GM23338 (cell line): ENCODE measurements at regions not wholly inside any gene's neighbourhood (a gene's known extent, or its start where the extent isn't known, plus 50 kb on each side); places are given as distances from the start of the nearest gene placed in this dataset.

Experiments used
- ATAC-seq: fragments of 200-7000 bp; cut with Tn5 transposase; 3 replicates; pipeline ENCODE4 v1.9.1; 2020
- DNase-seq: peaks from one replicate; pipeline ENCODE4 v3.0.0-alpha.2; 2015; ENCODE audit warnings: low spot score
- H2AFZ ChIP-seq: fragments of 200-600 bp; sonication (generic); 2 replicates; pipeline ENCODE4 v1.8.0; 2016; ENCODE audit warnings: antibody characterized with exemption, mild to moderate bottlenecking, moderate library complexity
- H3F3A ChIP-seq: fragments of 200-600 bp; sonication (generic); replicated peaks from 2 replicates; pipeline ENCODE4 v1.8.0; 2017; ENCODE audit warnings: antibody characterized with exemption, mixed run types, low read depth
- H3K27ac ChIP-seq: fragments of 200-600 bp; sonication (generic); 2 replicates; pipeline ENCODE4 v1.6.1; 2016; ENCODE audit warnings: low read depth
- H3K27me3 ChIP-seq: fragments of 200-600 bp; sonication (generic); 2 replicates; pipeline ENCODE4 v1.8.0; 2016; ENCODE audit warnings: mild to moderate bottlenecking, mixed run types, moderate library complexity; ENCODE audit not compliant: insufficient read depth
- H3K36me3 ChIP-seq: fragments of 200-600 bp; sonication (generic); 2 replicates; pipeline ENCODE4 v1.8.0; 2016; ENCODE audit warnings: mild to moderate bottlenecking; ENCODE audit not compliant: insufficient read depth
- H3K4me1 ChIP-seq: fragments of 200-600 bp; sonication (generic); 2 replicates; pipeline ENCODE4 v1.8.0; 2016; ENCODE audit warnings: mild to moderate bottlenecking, moderate library complexity; ENCODE audit not compliant: insufficient read depth
- H3K4me2 ChIP-seq: fragments of 200-600 bp; sonication (generic); 2 replicates; pipeline ENCODE4 v1.7.1; 2017; ENCODE audit warnings: mixed run types
- H3K4me3 ChIP-seq: fragments of 200-600 bp; sonication (generic); 2 replicates; pipeline ENCODE4 v1.6.1; 2016; ENCODE audit warnings: mixed run types
- H3K79me2 ChIP-seq: fragments of 200-600 bp; sonication (generic); replicated peaks from 2 replicates; pipeline ENCODE4 v1.8.0; 2017; ENCODE audit warnings: mild to moderate bottlenecking; ENCODE audit not compliant: insufficient read depth
- H3K9me2 ChIP-seq: fragments of 200-600 bp; sonication (generic); 2 replicates; pipeline ENCODE4 v1.8.0; 2017; ENCODE audit not compliant: insufficient read depth
- H4K20me1 ChIP-seq: fragments of 200-600 bp; sonication (generic); replicated peaks from 2 replicates; pipeline ENCODE4 v1.8.0; 2017; ENCODE audit warnings: mild to moderate bottlenecking; ENCODE audit not compliant: insufficient read depth
- H3K27ac Mint-ChIP-seq: 2 replicates; pipeline ENCODE4 v1.8.0; 2020; ENCODE audit warnings: inconsistent platforms, mild to moderate bottlenecking, moderate library complexity, mixed read lengths
- H3K27me3 Mint-ChIP-seq: 3 replicates; pipeline ENCODE4 v1.8.0; 2022; ENCODE audit warnings: low read depth, mild to moderate bottlenecking, moderate library complexity, mixed read lengths, inconsistent platforms; ENCODE audit not compliant: insufficient read depth, poor library complexity
- H3K36me3 Mint-ChIP-seq: 3 replicates; pipeline ENCODE4 v1.8.0; 2021; ENCODE audit warnings: low read depth, mild to moderate bottlenecking, inconsistent platforms, moderate library complexity, mixed read lengths
- H3K4me1 Mint-ChIP-seq: 3 replicates; pipeline ENCODE4 v1.8.0; 2020; ENCODE audit warnings: mild to moderate bottlenecking, inconsistent platforms, mixed read lengths
- H3K4me3 Mint-ChIP-seq: 3 replicates; pipeline ENCODE4 v1.8.0; 2021; ENCODE audit warnings: moderate library complexity, mild to moderate bottlenecking, inconsistent platforms, mixed read lengths
- H3K9me3 Mint-ChIP-seq: 3 replicates; pipeline ENCODE4 v1.8.0; 2020; ENCODE audit warnings: moderate library complexity, mild to moderate bottlenecking, inconsistent platforms, mixed read lengths
- CREB1 ChIP-seq: fragments of 250-450 bp; sonication (Bioruptor Pico); IDR thresholded peaks from 2 replicates; pipeline ENCODE4 v1.5.0; 2020; ENCODE audit warnings: low read depth, mild to moderate bottlenecking, moderate library complexity
- EZH2 ChIP-seq: fragments of 200-600 bp; sonication (generic); IDR thresholded peaks from one replicate; pipeline ENCODE4 v1.8.0; 2017; ENCODE audit warnings: antibody characterized with exemption, mild to moderate bottlenecking, low read depth; ENCODE audit not compliant: unreplicated experiment
- EZH2phosphoT487 ChIP-seq: fragments of 200-600 bp; sonication (generic); IDR thresholded peaks from one replicate; pipeline ENCODE4 v1.8.1; 2018; ENCODE audit warnings: antibody characterized with exemption; ENCODE audit not compliant: unreplicated experiment
- JUNB ChIP-seq: IDR thresholded peaks from one replicate; pipeline ENCODE4 v1.6.1; 2016; ENCODE audit warnings: antibody characterized with exemption; ENCODE audit not compliant: unreplicated experiment
- NANOG ChIP-seq: IDR thresholded peaks from 2 replicates; pipeline ENCODE4 v1.6.1; 2016; ENCODE audit warnings: antibody characterized with exemption, borderline replicate concordance
- POLR2AphosphoS5 ChIP-seq: IDR thresholded peaks from 2 replicates; pipeline ENCODE4 v1.6.1; 2016; ENCODE audit warnings: antibody characterized with exemption, low read depth
- STAT1 ChIP-seq: IDR thresholded peaks from one replicate; pipeline ENCODE4 v1.6.1; 2016; ENCODE audit warnings: antibody characterized with exemption; ENCODE audit not compliant: unreplicated experiment
- ZNF114 ChIP-seq: fragments of 250-450 bp; sonication (Bioruptor Pico); IDR thresholded peaks from 2 replicates; pipeline ENCODE4 v1.5.0; 2020; ENCODE audit warnings: mild to moderate bottlenecking, moderate library complexity
- ZNF331 ChIP-seq: fragments of 250-450 bp; sonication (Bioruptor Pico); IDR thresholded peaks from 2 replicates; pipeline ENCODE4 v1.5.0; 2020; ENCODE audit warnings: low read depth, mild to moderate bottlenecking, moderate library complexity
- TF ChIP-seq, protein P1 (sequence below): IDR thresholded peaks from one replicate; pipeline ENCODE4 v1.6.1; 2018; ENCODE audit warnings: antibody characterized with exemption; ENCODE audit not compliant: unreplicated experiment
- TF ChIP-seq, protein P2 (sequence below): fragments of 250-450 bp; sonication (Bioruptor Pico); IDR thresholded peaks from 2 replicates; pipeline ENCODE4 v1.5.0; 2020; ENCODE audit warnings: mild to moderate bottlenecking, moderate library complexity
- TF ChIP-seq, protein P3 (sequence below): IDR thresholded peaks from 2 replicates; pipeline ENCODE4 v1.6.1; 2016; ENCODE audit warnings: antibody characterized with exemption
- TF ChIP-seq, protein P4 (sequence below), 2 experiments: fragments of 200-600 bp in 1 of 2; sonication (generic) in 1 of 2; conservative IDR thresholded peaks; 2 replicates each; pipeline versions ENCODE4 v1.5.1 to v1.6.1; 2016 to 2017; ENCODE audit warnings: antibody characterized with exemption in 2 of 2, low read depth in 2 of 2, mild to moderate bottlenecking in 2 of 2, moderate library complexity in 1 of 2

DNA sequence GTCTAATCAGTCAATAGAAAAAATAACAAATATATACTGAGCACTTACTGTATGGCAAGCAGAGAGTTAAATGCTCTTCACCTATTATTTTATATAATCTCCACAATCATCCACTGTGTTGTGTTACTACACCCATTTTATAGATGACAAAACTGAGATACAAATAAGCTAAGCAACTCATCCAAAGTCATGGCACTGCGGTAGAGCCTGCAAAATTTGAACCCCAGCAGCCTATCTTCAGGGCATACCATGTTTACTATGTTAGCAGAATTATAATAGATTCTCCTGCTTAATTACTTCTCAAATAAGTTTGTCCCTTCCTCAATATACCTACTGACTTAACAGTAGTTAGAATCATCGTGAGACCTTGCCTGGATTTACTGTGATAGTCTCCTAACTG, 53.6 kb upstream of the PCED1B start:
- Histone ChIP-seq H2AFZ (no peak overlapping the region), H3K9me2 (no peaks in the 10 kb centered on the region), H3K36me3 (no peaks in the 10 kb centered on the region), H4K20me1 (no peaks in the 10 kb centered on the region), H3K4me3 (no peak overlapping the region), H3K4me2 (no peak overlapping the region), H3K27me3 (no peaks in the 10 kb centered on the region), H3F3A (no peaks in the 10 kb centered on the region), H3K4me1 (no peaks in the 10 kb centered on the region), H3K79me2 (no peaks in the 10 kb centered on the region), H3K27ac (no peak overlapping the region)
- ATAC-seq: no peak
- Mint-ChIP-seq H3K9me3 (no peaks in the 10 kb centered on the region), H3K27ac (no peak overlapping the region), H3K36me3 (no peaks in the 10 kb centered on the region), H3K4me1 (no peaks in the 10 kb centered on the region), H3K27me3 (no peaks in the 10 kb centered on the region), H3K4me3 (no peak overlapping the region)
- DNase-seq: no peak
- TF ChIP-seq, protein P1, sequence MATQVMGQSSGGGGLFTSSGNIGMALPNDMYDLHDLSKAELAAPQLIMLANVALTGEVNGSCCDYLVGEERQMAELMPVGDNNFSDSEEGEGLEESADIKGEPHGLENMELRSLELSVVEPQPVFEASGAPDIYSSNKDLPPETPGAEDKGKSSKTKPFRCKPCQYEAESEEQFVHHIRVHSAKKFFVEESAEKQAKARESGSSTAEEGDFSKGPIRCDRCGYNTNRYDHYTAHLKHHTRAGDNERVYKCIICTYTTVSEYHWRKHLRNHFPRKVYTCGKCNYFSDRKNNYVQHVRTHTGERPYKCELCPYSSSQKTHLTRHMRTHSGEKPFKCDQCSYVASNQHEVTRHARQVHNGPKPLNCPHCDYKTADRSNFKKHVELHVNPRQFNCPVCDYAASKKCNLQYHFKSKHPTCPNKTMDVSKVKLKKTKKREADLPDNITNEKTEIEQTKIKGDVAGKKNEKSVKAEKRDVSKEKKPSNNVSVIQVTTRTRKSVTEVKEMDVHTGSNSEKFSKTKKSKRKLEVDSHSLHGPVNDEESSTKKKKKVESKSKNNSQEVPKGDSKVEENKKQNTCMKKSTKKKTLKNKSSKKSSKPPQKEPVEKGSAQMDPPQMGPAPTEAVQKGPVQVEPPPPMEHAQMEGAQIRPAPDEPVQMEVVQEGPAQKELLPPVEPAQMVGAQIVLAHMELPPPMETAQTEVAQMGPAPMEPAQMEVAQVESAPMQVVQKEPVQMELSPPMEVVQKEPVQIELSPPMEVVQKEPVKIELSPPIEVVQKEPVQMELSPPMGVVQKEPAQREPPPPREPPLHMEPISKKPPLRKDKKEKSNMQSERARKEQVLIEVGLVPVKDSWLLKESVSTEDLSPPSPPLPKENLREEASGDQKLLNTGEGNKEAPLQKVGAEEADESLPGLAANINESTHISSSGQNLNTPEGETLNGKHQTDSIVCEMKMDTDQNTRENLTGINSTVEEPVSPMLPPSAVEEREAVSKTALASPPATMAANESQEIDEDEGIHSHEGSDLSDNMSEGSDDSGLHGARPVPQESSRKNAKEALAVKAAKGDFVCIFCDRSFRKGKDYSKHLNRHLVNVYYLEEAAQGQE: no peak
- TF ChIP-seq NANOG (no peak), JUNB (no peak), ZNF114 (CRISPR knock-in tag) (no peak), CREB1 (CRISPR knock-in tag) (no peak), EZH2phosphoT487 (no peak), EZH2 (no peak), STAT1 (no peak), ZNF331 (no peak), POLR2AphosphoS5 (no peak)
- TF ChIP-seq, protein P2, sequence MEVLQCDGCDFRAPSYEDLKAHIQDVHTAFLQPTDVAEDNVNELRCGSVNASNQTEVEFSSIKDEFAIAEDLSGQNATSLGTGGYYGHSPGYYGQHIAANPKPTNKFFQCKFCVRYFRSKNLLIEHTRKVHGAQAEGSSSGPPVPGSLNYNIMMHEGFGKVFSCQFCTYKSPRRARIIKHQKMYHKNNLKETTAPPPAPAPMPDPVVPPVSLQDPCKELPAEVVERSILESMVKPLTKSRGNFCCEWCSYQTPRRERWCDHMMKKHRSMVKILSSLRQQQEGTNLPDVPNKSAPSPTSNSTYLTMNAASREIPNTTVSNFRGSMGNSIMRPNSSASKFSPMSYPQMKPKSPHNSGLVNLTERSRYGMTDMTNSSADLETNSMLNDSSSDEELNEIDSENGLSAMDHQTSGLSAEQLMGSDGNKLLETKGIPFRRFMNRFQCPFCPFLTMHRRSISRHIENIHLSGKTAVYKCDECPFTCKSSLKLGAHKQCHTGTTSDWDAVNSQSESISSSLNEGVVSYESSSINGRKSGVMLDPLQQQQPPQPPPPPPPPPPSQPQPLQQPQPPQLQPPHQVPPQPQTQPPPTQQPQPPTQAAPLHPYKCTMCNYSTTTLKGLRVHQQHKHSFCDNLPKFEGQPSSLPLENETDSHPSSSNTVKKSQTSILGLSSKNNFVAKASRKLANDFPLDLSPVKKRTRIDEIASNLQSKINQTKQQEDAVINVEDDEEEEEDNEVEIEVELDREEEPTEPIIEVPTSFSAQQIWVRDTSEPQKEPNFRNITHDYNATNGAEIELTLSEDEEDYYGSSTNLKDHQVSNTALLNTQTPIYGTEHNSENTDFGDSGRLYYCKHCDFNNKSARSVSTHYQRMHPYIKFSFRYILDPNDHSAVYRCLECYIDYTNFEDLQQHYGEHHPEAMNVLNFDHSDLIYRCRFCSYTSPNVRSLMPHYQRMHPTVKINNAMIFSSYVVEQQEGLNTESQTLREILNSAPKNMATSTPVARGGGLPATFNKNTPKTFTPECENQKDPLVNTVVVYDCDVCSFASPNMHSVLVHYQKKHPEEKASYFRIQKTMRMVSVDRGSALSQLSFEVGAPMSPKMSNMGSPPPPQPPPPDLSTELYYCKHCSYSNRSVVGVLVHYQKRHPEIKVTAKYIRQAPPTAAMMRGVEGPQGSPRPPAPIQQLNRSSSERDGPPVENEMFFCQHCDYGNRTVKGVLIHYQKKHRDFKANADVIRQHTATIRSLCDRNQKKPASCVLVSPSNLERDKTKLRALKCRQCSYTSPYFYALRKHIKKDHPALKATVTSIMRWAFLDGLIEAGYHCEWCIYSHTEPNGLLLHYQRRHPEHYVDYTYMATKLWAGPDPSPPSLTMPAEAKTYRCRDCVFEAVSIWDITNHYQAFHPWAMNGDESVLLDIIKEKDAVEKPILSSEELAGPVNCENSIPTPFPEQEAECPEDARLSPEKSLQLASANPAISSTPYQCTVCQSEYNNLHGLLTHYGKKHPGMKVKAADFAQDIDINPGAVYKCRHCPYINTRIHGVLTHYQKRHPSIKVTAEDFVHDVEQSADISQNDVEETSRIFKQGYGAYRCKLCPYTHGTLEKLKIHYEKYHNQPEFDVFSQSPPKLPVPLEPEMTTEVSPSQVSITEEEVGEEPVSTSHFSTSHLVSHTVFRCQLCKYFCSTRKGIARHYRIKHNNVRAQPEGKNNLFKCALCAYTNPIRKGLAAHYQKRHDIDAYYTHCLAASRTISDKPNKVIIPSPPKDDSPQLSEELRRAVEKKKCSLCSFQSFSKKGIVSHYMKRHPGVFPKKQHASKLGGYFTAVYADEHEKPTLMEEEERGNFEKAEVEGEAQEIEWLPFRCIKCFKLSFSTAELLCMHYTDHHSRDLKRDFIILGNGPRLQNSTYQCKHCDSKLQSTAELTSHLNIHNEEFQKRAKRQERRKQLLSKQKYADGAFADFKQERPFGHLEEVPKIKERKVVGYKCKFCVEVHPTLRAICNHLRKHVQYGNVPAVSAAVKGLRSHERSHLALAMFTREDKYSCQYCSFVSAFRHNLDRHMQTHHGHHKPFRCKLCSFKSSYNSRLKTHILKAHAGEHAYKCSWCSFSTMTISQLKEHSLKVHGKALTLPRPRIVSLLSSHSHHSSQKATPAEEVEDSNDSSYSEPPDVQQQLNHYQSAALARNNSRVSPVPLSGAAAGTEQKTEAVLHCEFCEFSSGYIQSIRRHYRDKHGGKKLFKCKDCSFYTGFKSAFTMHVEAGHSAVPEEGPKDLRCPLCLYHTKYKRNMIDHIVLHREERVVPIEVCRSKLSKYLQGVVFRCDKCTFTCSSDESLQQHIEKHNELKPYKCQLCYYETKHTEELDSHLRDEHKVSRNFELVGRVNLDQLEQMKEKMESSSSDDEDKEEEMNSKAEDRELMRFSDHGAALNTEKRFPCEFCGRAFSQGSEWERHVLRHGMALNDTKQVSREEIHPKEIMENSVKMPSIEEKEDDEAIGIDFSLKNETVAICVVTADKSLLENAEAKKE (CRISPR knock-in tag): no peak
- TF ChIP-seq, protein P3, sequence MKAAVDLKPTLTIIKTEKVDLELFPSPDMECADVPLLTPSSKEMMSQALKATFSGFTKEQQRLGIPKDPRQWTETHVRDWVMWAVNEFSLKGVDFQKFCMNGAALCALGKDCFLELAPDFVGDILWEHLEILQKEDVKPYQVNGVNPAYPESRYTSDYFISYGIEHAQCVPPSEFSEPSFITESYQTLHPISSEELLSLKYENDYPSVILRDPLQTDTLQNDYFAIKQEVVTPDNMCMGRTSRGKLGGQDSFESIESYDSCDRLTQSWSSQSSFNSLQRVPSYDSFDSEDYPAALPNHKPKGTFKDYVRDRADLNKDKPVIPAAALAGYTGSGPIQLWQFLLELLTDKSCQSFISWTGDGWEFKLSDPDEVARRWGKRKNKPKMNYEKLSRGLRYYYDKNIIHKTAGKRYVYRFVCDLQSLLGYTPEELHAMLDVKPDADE: no peak
- TF ChIP-seq, protein P4, sequence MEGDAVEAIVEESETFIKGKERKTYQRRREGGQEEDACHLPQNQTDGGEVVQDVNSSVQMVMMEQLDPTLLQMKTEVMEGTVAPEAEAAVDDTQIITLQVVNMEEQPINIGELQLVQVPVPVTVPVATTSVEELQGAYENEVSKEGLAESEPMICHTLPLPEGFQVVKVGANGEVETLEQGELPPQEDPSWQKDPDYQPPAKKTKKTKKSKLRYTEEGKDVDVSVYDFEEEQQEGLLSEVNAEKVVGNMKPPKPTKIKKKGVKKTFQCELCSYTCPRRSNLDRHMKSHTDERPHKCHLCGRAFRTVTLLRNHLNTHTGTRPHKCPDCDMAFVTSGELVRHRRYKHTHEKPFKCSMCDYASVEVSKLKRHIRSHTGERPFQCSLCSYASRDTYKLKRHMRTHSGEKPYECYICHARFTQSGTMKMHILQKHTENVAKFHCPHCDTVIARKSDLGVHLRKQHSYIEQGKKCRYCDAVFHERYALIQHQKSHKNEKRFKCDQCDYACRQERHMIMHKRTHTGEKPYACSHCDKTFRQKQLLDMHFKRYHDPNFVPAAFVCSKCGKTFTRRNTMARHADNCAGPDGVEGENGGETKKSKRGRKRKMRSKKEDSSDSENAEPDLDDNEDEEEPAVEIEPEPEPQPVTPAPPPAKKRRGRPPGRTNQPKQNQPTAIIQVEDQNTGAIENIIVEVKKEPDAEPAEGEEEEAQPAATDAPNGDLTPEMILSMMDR (conservative IDR thresholded peaks at IDR 0.05; ENCODE audit: low read depth in 2 of 2): no peak
